HG02943 (cell line): ENCODE measurements at regions not wholly inside any gene's neighbourhood (a gene's known extent, or its start where the extent isn't known, plus 50 kb on each side); places are given as distances from the start of the nearest gene placed in this dataset.

Source experiments
- ATAC-seq: cut with Tn5 transposase; IDR thresholded peaks from one replicate; pipeline ENCODE4 v1.9.1; 2021; ENCODE audit warnings: mild to moderate bottlenecking, low read depth, moderate library complexity; ENCODE audit not compliant: unreplicated experiment

DNA sequence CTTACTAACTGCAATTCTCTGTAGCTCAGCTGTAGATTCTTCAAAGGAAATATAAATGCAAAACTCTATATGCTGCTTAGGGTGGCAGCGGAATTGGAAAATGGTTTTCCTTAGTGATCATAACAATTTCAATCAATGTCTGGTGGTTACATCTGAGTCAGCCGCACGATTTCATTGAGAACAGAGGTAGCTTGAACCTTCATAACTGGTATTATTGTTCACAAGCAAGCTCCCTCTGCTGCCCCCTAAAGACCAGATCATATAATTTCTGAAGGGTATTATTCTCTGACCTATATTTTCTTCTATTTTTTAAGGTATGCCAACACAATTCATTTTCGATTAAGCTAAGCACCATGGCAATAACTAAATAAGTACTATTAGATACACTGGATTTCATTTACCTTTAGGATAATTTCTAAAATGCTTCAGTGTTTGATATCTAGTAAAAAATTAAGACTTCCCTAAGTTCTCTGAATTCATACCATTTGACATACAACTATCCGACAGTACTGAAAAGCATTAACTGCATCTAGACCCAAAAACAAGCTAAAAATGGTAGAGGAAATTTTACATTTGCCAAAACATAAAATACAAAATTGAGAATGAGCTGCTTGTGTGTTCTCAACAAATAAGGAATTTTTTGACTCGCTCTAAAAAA lies 181.1 kb upstream of the SPEF2 start:
- ATAC-seq: no peak

DNA sequence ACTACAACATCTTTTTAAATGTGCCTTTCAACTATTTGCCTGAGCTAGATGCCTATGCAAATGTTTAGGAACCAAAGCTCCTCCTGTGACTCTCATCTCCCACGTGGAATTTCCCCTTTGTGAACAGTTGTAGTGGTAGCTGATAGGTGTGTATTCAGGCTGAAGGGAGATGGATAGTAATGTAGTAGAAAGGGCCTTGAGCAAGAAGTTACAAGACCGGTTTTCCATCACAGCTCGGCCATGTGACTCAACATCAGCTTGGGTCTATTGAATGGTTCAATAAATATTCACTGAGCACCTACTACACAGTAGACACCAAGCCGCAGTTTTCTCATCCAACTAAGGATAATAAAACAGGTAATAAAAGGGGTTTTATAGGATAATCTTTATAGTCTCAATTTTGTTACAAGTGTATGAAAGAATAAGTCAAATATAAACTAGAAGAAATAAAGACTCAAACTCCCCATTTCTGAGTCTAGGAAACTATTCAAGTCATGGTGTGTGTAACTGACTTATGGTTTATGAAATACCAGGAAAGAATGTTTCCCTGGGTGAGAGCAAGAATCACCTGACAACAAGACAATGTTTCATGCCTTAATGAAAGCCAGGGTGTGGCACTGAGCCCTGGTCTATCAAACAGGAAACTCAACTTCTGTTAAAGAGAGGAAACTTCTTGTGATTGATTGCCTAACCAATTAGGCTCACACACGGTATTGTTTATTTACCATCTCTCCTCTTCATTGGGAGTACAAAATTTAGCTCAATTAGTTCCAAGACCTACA lies 187.1 kb upstream of the SPEF2 start:
- no peak for ATAC-seq

- ATAC-seq: no peak
These were observed 189.9 kb upstream of the PRLR start for GRCh38 chr5:35420200-35420599.

- ATAC-seq: no peak
These were observed 186.8 kb upstream of the PRLR start for GRCh38 chr5:35417040-35417439.

DNA sequence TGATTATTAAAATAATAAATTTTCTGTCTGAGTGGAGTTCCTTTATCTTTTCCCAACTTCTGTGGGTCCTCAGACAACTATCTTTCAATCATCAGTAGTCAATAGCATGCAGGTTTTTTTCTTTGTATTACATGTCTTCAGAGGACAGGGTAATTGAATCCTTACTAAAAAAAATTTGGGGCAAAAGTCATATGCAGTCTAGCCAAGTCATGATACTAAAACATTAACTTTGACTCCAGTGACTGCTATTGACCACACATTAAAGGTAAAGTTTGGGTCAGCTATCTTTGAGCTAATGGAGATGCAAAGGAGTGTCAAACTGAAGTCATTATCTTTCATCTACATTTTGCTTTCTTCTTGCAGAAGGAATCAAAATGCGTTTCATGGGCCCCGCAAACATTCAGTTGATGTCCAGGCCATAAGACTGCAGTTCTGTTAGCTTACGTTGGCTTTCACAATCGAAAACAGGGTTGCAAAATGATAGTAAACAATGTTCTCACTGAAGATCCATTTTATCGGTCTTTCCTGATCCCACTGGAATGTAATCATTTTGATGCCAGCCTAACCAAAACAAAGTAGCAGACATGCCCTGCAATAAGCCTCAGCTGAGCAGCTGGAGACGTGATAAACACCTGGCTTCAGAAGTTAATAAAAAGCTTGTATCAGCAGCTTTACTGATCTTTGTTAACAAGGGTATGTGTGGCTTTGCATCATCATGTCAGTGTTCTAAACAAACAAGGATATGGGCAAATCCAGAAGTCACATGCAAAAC lies 186.1 kb upstream of the PRLR start:
- no peak for ATAC-seq

DNA sequence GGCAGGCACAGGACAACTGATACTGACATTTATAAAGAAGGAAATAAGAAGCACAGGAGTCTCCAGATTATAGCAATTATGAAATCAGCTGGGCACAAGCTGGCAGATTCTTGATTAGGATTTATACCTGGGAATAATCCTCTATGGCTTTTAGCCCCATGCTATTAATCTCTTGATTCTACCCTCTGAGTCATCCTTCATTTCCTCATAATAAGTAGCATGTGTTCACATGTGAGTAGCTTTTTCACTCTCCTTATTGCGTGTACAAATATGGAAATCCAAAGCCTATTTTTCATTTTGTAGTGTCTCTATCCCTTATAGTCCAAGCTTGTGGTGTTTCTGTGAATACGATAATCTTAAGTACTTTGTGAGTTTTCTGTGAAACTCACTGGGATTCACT lies 185.0 kb upstream of the PRLR start:
- ATAC-seq: no peak

DNA sequence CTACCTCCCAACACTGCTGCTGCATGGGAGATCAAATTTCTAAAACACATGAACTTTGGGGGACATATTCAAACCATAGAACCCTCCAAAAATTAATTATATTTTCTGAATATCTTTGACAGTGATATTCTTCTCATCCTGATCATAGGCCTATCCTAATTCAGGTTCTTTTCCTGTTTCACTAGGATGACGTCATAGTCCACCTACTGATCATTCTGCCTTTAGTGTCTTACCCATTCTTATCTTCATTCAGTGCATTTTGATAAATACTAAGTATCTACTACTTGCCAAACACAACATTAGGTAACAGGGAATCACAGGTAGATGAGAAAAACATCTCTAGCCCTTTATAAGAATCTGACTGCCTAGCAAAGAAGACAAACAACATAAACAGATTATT lies 179.1 kb upstream of the PRLR start:
- ATAC-seq: no peak

DNA sequence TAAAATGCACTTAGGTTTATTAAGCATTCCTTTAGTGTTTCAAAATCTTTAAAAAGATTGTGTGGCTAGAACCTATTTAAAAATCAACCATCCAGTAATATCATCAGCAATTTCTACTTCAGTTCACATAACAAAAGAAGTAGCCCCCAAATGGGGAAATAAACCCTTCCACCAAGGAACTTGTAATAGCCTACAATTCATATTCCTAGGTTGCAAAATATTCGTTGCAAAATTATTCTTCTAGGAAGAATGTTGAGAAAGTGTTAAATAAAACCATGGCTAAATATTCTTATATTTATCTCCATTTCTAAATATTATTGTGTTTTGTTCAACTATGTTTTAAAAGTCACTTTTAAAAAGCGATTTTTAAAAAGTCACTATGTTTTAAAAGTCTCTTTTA lies 177.9 kb upstream of the PRLR start:
- no peak for ATAC-seq

DNA sequence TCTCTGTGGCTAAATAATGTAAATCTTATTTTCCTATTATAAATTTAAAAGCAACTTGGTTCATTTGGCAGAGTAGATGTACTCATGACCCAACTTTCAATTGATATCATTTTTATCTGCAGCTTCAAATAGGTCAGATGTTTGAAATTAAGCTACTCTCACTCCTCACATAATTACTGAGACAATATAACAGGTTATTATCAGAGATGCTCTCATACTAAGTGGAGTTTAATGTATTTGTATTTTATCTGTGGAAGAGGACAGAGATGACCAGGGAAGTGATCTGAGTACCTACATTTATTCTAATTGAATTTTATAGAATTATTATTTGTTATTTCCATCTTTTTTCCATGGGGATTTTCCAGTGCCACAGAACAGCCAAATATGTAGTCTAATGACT lies 177.4 kb upstream of the PRLR start:
- ATAC-seq: no peak

GRCh38 chr5:35405938-35406337 lies 175.7 kb upstream of the PRLR start:
- no peak for ATAC-seq

DNA sequence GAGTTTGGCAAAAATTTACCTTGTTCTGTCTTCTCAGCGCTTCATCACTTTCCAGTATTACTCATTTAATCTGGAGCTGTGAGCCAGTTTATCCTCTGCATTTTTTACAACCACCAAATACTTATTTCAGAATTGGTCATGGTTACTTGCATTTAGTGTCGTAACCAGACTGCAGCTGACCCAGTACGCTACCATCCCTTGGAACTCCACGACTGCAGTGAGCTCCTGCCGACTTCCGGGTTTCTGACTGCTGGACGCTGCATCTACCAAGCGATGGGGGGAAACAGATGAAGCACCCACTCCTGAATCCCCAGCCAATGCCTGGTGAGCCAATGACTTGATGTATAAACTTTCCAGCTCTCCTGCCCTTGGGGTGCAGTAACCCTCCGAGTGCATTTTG lies 174.4 kb upstream of the PRLR start:
- ATAC-seq: no peak

DNA sequence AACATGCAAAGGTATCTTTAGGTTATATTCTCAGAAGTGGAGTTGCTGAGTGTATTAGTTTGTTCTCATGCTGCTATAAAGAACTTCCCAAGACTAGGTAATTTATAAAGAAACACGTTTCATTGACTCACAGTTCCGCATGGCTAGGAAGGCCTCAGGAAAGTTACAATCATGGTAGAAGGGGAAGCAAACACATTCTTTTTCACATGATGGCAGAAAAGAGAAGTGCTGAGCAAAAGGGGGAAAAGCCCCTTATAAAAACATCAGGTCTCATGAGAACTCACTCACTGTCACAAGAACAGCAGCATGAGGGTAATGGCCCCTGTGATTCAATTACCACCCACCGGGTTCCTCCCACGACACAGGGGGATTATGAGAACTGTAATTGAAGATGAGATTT lies 163.6 kb upstream of the PRLR start:
- ATAC-seq: no peak

DNA sequence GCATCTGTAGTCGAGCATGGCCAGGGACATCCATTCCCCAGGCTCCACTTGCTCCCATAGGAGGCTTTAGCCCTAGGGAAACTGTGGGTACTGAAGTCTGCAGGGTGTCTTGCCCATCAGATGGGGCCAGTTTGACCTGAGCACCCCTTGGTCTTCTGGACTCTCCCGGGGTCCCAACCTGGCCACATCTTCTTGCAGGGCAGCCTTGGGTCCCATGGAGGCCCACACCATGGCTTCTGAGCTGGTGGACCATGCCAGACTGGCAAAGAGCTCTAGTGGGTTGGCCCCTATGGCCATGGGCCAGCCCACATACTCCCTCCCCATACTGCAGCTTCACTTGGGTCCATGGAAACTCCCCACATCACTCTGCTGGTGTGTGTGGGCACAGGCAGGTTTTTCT lies 154.4 kb upstream of the PRLR start:
- ATAC-seq: no peak

DNA sequence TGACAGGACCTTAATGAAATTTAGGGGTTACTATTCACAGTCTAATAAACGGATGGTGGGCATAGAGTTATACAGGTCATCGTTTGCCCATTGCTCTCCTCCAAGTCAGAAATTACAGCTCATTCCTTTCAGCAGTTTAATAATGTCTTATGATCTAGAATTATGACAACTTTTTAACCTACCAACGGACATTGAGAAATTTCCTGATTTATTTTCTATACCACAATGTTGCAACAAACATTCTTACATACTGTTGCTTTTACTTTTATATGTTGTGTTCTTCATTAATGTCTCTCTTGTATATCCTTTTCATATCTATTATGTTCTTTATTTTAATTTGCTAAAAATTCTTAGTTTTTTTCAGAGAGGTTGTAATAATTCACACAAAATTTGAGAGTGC lies 152.8 kb upstream of the PRLR start:
- no peak for ATAC-seq

DNA sequence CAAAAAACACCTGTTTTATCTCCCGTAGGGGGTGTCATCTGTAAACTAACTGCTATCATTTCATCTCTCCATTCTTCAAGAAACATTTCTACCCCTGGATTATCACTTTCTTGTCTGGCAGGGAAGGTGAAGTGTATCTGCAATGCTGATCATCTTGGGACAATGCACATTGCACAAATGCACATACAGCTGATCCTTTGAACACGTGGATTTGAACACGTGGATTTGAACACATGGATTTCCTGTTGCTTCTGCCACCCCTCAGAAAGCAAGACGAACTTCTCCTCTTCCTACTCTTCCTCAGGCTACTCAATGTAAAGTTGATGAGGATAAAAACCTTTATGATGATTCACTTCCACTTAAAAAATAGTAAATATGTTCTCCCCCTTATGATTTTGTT lies 147.4 kb upstream of the PRLR start:
- no peak for ATAC-seq

DNA sequence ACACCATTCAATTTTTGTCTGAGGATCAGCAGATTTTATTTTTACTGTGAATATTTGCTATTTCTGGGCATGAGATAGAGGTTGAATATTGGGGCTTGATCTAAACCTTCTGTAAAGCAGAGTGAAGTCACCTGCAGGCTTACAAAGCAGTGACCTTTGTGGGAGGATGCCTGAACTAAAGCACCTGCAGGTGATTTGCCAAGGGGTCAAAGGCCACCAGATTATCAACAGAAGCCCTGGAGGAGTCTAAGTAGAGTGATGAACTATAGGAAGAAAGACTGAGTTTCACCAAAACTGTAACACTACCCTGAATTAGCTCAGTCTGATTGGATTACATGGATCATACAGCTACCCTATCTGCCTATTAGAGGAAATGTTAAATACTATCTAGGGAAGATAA lies 144.3 kb upstream of the PRLR start:
- no peak for ATAC-seq

GRCh38 chr5:35373249-35373648 lies 143.0 kb upstream of the PRLR start:
- no peak for ATAC-seq

DNA sequence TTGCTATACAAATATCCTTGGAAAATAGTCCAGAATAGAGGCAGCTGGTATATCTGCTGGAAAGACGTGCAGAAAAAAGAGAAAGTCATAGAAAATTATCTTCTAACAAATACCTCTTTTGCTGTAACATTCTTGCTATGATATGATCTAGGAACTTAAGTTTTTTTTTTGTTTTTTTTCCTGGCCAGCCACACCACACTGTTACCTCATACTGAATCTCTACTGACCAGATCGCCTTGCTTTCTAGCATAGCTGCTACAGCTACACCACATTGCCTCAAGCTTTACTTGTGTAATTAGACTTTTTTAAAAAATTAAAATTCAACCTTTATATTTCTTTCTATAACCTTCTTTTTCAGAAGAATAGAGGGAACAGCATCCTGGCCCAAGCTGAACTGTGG lies 142.2 kb upstream of the PRLR start:
- no peak for ATAC-seq

GRCh38 chr5:35371951-35372426 lies 141.7 kb upstream of the PRLR start:
- ATAC-seq: no peak

DNA sequence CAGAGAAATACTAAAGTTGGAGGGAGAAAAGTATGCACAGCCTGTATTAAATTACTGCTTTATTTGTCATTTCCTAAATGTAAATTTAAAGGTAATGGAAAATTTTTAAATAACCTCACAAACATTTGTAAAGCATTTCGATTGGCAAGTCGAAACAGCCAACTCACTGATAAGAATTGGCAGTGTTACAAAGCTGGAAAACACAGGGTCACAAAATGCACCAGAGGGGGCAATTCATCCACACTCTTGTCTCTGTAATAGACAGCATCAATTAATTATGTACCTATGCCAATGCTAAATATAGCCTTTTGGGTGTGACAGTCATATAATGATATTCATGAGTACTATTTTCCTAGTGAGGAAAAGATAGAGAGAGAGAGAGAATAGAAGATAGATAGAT lies 140.6 kb upstream of the PRLR start:
- ATAC-seq: no peak

- no peak for ATAC-seq
These were observed 139.9 kb upstream of the PRLR start for GRCh38 chr5:35369965-35370790.
